ENCODE measurements at regions not wholly inside any gene's neighbourhood (a gene's known extent, or its start where the extent isn't known, plus 50 kb on each side); places are given as distances from the start of the nearest gene placed in this dataset.
"Not testable (repeated sequence)": the region's sequence is repeated elsewhere in the genome, so short reads cannot be mapped to it uniquely, and the experiment has no call there.

DNA sequence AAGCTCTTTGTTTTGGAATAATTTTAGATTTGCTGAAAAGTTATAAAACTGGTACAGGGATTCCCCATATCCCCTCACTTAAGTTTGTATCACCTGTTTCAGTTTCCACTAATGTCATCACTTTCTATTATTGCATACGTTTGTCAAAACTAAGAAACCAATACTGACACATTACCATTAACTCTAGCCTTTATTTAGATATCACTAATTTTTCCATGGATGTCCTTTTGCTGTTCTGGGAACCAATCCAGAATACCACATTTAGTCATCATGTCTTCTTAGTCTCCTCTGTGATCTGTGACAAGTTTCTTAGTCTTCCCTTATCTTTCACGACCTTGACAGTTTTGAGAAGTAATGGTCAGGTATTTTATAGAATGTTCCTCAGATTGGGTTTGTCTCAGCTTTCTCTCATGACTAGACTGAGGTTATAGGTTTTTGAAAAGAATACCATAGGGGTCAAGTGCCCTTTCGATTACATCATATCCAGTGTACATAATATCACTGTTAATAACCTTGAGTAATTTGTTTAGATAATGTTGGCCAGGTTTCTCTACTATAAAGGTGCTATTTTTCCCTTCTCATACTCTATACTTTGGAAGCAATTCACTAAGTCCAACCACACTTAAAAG, 51.9 kb upstream of the NMUR2 start:
- no peak for DNase-seq (ENCODE audit: low read depth, low spot score)

GRCh38 chr5:152462021-152462721, 57.1 kb upstream of the NMUR2 start:
- peak; percentile 3 for DNase-seq (ENCODE audit: low read depth, low spot score)

DNA sequence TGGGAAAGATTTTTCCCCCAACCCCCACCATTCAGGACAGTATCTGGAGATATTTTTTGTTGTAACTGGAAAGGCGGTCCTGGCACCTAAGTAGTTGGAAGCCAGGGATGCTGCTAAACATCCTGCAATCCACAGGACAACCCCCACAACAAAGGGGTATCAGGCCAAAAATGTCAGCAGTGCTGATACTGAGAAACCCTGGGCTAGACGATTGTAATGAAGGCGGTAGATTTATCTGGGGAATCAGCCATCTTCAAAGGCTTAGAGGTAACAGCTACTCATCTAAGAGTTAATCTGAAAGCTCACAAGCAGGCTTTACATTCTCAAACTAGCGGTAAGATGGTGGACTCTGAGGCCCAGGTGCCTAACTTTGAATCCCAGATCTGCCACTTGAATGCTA, 59.0 kb upstream of the NMUR2 start:
- no peak for DNase-seq (ENCODE audit: low read depth, low spot score)

DNA sequence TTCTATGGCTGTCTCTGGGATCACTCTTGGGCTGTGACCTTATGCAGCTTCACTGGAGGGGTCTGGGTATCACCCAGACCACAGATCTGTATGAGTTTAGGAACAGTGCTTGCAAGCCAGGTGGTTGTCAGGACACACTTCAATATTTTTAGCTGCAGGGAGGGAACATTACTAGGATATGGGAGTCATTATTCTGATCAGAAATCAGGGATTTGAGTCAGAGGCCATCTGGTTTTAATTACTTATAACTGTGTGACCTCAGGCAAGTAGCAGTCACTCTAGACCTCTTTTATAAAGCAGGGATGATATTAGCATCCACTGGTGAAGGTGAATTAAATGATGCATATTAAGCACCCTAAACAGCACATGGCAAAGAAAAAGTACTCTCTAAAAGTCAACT, 60.1 kb upstream of the NMUR2 start:
- no peak for DNase-seq (ENCODE audit: low read depth, low spot score)

DNA sequence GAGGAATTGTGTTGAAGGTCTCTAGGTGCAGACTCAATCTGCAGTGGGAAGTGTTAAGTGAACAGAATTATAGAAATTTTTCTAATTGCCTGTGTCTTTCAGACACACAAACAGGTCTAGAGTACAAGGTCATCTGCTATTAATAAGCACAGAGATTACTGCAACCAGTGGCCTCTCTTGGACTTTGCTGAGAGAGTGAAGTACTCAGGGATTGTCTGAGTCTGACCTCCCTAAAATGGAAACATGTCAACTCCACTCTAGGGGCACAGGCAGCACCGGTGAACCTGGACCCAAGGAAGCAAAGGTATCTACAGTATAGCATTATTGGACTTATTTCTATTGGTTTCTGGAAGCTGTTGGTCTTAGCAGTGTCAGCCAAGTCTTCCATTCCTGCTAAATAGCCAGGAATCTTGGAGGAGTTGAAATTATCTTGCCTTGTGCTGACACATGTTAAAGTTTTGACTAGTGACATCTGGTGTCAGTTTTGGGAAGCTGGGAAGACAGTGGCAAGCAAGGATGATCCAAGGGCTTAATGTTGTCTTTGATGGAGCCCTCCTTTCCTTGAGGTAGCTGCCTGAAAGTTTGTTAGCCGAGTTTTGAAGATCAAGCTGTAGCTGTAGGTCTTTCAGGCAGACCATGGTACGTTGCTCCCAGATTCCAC, 61.1 kb upstream of the NMUR2 start:
- DNase-seq (ENCODE audit: low read depth, low spot score): no peak

DNA sequence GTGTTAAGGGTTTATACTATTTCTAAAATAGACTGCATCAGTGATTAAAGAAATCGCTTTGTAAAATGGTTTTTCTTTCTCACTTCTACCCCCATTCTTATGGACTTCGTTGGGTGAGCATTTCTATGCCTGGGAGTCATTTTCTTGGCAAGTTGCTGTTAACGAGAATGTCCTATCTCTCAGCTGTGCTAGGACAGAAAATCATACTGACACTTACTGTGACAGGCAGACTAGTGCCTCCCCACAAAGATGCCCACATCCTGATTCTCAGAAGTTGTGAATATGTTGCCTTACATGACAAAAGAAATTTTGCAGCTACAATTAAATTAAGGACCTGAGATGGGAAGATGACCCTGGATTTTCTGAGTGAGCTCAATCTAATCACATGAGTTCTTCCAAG, 65.1 kb upstream of the NMUR2 start:
- DNase-seq (ENCODE audit: low read depth, low spot score): no peak

DNA sequence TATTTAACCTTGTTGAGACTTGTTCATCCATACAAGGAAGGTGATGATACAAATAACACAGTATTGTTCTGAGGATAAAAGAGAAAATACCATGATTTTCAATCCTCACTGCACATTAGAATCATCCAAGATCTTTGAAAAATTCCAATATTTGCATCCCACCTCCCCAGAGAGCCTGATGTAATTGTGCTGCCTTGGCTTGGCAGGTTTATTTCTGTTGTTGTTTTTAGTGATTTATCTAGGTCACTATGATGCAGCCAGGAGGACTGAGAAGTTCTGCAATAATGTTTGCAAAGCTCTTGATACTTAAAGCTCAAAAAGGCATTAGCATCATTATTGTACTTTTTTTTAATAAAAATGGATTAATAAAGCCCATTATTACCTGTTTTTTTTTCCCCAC, 67.0 kb upstream of the NMUR2 start:
- no peak for DNase-seq (ENCODE audit: low read depth, low spot score)

- no peak for DNase-seq (ENCODE audit: low read depth, low spot score)
These were observed 69.9 kb upstream of the NMUR2 start for GRCh38 chr5:152474961-152475360.

DNA sequence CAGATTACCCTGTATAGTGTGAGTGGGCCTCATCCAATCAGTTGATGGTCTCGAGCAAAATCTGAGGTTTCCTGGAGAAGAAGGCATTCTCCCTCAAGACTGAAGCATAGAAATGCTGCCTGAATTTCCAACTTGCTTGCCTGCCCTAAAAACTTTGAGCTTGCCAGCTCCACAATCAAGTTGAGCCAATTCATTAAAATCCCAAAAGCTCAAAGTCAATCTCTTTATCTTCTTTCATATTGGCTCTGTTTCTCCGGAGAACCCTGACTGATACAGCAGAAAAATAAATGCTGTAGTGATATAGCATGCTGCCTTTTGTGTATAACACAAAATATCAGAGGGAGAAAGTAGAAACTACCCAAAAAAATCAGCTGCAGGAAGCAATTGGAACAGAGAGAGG, 72.5 kb upstream of the NMUR2 start:
- no peak for DNase-seq (ENCODE audit: low read depth, low spot score)

GRCh38 chr5:152479866-152480265, 74.8 kb upstream of the NMUR2 start:
- DNase-seq (ENCODE audit: low read depth, low spot score): not testable (repeated sequence)

DNA sequence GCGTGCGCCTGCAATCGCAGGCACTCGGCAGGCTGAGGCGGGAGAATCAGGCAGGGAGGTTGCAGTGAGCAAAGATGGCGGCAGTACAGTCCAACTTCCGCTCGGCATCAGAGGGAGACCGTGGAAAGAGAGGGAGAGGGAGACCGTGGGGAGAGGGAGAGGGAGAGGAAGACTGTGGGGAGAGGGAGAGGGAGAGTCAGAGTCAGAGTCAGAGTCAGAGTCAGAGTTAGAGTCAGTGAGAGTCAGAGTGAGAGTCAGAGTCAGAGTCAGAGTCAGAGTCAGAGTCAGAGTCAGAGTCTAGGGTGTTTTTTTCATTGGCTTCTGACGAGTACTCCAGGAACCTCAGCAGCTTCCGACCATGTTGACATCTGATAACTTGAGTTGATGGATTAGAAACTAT, 75.6 kb upstream of the NMUR2 start:
- not testable (repeated sequence) for DNase-seq (ENCODE audit: low read depth, low spot score)

GRCh38 chr5:152487130-152487529, 82.1 kb upstream of the NMUR2 start:
- no peak for DNase-seq (ENCODE audit: low read depth, low spot score)

- DNase-seq (ENCODE audit: low read depth, low spot score): no peak
These were observed 83.8 kb upstream of the NMUR2 start for GRCh38 chr5:152488869-152489268.

- no peak for DNase-seq (ENCODE audit: low read depth, low spot score)
These were observed 94.9 kb upstream of the NMUR2 start for GRCh38 chr5:152499814-152500535.

DNA sequence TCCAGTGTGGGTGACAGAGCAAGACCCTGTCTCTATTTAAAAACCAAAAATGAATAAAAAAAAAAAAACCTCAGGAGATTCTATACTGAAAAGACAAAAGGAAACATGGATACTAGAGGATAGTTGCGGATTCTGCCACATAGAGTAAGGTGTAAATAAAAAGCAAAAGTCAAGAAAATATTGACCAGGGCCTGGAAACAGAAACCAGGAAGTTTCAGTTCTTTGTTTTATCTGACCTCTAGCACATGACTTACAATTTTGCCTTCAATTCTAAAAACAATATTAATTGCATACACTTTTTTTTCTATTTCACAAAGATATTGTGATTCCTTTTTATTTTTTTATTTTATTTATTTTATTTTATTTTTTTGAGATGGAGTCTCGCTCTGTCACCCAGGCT, 96.2 kb upstream of the NMUR2 start:
- no peak for DNase-seq (ENCODE audit: low read depth, low spot score)

DNA sequence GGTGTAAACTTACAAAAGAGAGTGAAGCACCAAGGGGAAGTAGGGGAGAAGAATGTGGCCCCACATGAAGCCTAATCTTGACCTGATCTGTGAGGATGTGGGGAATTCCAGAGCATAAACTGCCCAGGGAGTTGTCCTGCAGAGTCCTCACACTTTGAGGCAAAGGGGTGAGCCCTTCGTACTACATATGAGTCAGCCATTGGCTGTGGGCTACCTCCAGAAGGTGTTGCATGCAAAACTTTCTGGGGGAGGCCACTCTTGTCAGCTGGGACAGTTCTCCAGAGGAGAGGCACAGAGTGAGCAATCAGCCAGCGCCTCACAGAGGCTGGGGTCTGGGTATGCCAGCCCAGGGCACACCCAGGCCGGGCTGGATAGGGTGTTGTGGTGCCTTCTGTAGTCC, 98.1 kb upstream of the NMUR2 start:
- no peak for DNase-seq (ENCODE audit: low read depth, low spot score)

- peak; percentile 40 for DNase-seq (ENCODE audit: low read depth, low spot score)
These were observed 100.5 kb upstream of the NMUR2 start for GRCh38 chr5:152505442-152506042.

DNA sequence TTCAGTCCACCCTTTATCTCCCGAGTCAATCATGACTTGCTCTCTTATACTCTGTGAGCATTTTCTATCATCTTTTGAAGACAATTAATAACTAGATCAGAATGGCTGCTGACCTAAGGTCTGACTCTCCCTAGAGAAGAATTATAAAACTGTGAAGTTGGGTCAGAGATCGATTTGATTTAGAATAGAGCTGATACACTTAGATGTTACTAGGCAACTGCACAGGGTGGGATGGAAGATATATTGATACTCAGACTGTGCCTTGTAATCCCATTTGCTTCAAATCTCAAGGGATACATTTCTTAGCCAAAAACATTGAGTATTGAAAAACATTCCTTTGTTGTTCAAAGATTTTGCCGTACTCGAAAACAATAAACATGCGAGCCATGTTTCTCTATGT, 106.0 kb upstream of the NMUR2 start:
- no peak for DNase-seq (ENCODE audit: low read depth, low spot score)

DNA sequence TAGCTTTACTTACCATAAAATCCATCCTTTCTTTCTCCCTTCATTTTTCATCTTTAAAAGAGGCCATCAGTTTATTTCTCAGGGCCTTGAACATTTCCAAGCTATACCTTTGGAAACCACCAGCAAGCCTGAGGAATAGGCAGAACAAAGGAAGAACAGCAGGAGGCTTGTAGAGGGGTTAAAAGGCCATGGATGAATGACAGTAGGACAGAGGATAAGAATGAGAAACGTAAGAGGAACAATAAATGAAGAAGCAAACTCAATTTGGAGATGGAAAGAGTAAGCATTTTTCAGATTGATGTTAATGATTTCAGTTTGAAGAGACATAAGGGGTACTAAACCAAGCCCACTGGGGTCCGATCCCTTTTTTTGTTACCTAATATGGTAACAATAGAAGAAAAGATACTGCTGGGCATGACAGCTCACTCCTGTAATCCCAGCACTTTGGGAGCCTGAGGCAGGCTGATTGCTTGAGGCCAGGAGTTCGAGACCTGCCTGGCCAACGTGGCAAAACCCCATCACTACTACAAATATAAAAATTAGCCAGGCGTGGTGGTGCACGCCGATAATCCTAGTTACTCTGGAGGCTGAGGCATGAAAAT, 106.6 kb upstream of the NMUR2 start:
- DNase-seq (ENCODE audit: low read depth, low spot score): peak; percentile 66

- peak; percentile 41 for DNase-seq (ENCODE audit: low read depth, low spot score)
These were observed 109.8 kb upstream of the NMUR2 start for GRCh38 chr5:152514827-152515397.

DNA sequence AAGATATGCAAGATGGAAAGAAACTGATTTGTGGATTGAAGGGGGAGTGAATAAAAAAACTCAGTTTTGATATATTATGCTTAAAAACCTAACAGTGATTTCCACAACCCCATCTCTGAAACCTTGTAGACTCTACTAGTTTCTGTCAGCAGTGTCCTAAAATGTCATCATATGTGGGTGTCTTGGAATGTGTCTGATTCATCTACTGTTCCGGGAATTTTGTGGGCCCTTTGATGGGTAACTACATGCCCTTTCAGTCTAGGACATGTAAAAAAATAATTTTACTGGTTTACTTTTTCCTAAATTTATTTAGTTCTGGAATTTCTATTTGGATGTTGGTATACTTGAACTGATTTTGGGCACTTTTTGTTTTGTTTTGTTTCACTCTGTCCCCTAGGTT, 118.9 kb upstream of the NMUR2 start:
- DNase-seq (ENCODE audit: low read depth, low spot score): no peak

All from ELF-1 (cell line).